HG03558 (cell line): ENCODE measurements at regions not wholly inside any gene's neighbourhood (a gene's known extent, or its start where the extent isn't known, plus 50 kb on each side); places are given as distances from the start of the nearest gene placed in this dataset.

Experiments used
- ATAC-seq: cut with Tn5 transposase; IDR thresholded peaks from one replicate; pipeline ENCODE4 v1.9.1; 2021; ENCODE audit warnings: moderate number of reproducible peaks; ENCODE audit not compliant: unreplicated experiment; ENCODE audit errors: extremely low read depth

- ATAC-seq = no peak
Measured at GRCh38 chr6:14804001-14804784, 441.7 kb upstream of the JARID2 start.

GRCh38 chr6:14804785-14805210 is 441.1 kb upstream of the JARID2 start:
- ATAC-seq = no peak

- no peak for ATAC-seq
Measured at GRCh38 chr6:14806101-14806500, 439.8 kb upstream of the JARID2 start.

- ATAC-seq = no peak
Measured at GRCh38 chr6:14807130-14807529, 438.7 kb upstream of the JARID2 start.

- ATAC-seq = no peak
Measured at GRCh38 chr6:14807971-14808370, 437.9 kb upstream of the JARID2 start.

GRCh38 chr6:14810021-14810420 is 435.8 kb upstream of the JARID2 start:
- no peak for ATAC-seq

GRCh38 chr6:14811775-14812428 is 434.0 kb upstream of the JARID2 start:
- no peak for ATAC-seq

- no peak for ATAC-seq
Measured at GRCh38 chr6:14814016-14814415, 431.9 kb upstream of the JARID2 start.

GRCh38 chr6:14816116-14816859 is 429.6 kb upstream of the JARID2 start:
- ATAC-seq = no peak

GRCh38 chr6:14817074-14817473 is 428.8 kb upstream of the JARID2 start:
- ATAC-seq = no peak

- ATAC-seq = no peak
Measured at GRCh38 chr6:14818422-14818884, 427.4 kb upstream of the JARID2 start.

GRCh38 chr6:14819001-14819400 is 426.9 kb upstream of the JARID2 start:
- ATAC-seq = no peak

GRCh38 chr6:14819840-14820420 is 425.9 kb upstream of the JARID2 start:
- no peak for ATAC-seq

GRCh38 chr6:14822012-14822553 is 423.8 kb upstream of the JARID2 start:
- no peak for ATAC-seq

- ATAC-seq = no peak
Measured at GRCh38 chr6:14822679-14823078, 423.2 kb upstream of the JARID2 start.

GRCh38 chr6:14824060-14824459 is 421.8 kb upstream of the JARID2 start:
- ATAC-seq = no peak

- no peak for ATAC-seq
Measured at GRCh38 chr6:14824484-14825275, 421.2 kb upstream of the JARID2 start.

GRCh38 chr6:14826456-14826855 is 419.4 kb upstream of the JARID2 start:
- no peak for ATAC-seq

- no peak for ATAC-seq
Measured at GRCh38 chr6:14827354-14827753, 418.5 kb upstream of the JARID2 start.

GRCh38 chr6:14828201-14828611 is 417.7 kb upstream of the JARID2 start:
- no peak for ATAC-seq
